GM19025 (cell line): ENCODE measurements at regions not wholly inside any gene's neighbourhood (a gene's known extent, or its start where the extent isn't known, plus 50 kb on each side); places are given as distances from the start of the nearest gene placed in this dataset.

Source experiments
- ATAC-seq: cut with Tn5 transposase; IDR thresholded peaks from one replicate; pipeline ENCODE4 v1.9.1; 2021; ENCODE audit warnings: mild to moderate bottlenecking, low read depth, moderate library complexity; ENCODE audit not compliant: unreplicated experiment

DNA sequence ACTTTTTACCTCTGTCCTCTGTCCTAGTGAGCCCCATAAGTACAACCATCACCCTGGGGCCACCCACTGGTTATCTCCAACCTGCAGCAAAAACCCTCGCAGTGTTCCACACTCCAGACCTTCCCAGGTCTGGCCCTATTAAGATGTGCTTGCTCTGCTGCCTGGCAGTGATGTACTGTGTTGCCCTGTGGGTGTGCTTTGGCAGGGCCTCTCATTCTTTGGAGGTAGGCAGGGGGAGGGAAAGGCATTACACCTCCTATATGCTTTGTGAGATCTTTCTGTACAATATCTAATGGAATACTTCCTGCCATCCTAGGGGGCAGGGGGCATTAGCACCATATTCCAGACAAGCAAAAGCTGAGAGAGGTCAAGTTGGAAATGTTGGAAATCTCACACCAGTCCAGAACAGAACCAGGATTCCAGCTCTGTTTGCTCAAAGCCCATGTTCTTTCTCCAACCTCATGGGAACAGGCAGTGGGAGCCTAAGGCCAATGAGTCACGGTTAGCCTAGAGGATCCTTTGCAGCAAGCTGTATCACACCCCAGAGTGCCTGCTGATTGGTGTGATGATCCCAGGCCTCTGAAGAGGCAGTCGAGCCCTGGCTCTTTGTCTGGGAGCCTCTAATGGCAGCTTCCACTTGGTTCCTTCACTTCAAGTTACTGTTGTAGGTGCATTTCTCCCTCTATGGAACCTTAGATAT lies 59.7 kb upstream of the UBL3 start:
- no peak for ATAC-seq

- no peak for ATAC-seq
Measured at GRCh38 chr13:29909081-29909730, 58.8 kb upstream of the UBL3 start.

GRCh38 chr13:29908416-29909080 lies 58.1 kb upstream of the UBL3 start:
- no peak for ATAC-seq

- ATAC-seq: no peak
Measured at GRCh38 chr13:29907670-29908069, 57.3 kb upstream of the UBL3 start.

GRCh38 chr13:29906432-29907011 lies 56.1 kb upstream of the UBL3 start:
- no peak for ATAC-seq

- no peak for ATAC-seq
Measured at GRCh38 chr13:29905845-29906244, 55.4 kb upstream of the UBL3 start.

DNA sequence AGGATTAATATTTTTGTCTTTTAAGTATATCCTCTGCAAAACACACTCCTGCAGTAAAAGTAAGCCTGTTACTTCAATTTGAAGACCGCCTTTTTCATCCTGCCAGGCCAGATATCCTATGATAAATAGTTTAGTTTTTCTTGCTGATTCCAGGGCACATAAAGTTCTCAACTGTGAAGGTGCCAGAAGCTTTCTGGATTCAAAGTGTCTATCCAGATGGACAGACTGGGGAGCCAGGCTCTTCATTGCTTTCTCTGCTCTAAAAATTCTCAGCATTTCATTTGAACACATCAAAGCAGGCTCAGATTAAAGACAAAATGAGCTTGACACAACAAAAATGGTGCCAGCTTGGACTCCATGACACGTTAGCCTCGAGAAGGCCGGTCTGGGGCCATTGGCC lies 53.6 kb upstream of the UBL3 start:
- no peak for ATAC-seq

DNA sequence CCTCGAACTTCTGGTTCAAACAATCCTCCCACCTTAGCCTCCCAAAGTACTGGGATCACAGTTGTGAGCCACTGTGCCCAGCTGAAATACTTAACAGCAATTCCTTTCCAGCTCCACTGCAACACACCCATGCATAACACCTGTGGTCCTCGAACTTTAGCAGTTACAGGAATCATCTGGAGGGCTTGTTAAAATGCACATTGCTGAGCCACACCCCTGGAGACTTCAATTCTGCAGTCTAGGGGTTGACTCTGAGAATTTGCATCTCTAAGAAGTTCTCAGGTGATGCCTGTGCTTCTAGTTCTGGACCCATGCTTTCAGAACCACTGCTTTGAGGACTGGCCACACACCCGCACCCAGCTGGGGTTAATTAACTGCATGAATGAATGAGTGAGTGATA lies 53.1 kb upstream of the UBL3 start:
- ATAC-seq: no peak

GRCh38 chr13:29902632-29903305 lies 52.4 kb upstream of the UBL3 start:
- no peak for ATAC-seq

DNA sequence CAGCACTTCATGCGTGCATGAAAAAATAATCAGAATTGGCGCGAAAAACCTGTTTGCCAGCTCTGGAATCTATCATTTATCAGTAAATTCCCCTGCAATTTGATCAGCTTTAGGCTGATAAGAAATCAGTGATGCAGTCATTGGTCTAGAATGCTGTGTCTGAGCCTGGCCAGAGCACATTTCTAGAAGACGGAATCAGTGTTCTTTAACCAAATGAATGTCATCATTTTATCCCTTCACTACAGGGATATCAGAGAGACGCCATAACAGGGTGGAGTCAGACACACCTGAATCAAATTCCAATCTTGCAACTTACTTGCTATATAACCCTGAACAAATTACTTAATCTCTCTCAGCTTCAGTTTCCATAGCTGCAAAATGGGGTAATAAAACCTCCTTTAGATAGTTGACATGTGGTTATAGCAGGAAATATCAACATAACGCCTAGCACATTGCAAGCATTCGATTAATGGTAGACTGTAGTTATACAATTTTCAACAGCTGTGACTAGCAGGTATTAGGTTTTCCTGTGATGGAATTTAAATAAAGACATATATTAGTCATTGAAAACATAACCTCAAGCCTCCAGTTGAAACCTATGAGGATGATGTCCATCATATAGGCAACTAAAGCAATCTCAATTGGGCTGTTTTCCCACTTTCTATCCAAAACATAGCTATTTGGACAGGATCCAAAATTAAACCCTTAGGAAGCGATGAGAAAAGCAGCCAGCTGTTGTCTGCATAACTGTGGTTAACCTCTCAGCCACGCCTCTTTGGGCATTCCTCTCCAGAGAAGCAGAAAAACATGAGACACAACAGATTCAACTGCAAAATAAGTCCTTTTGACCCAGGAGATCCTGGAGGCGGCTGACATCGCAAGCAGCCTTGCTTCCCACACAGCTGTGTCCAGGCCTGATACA lies 51.6 kb upstream of the UBL3 start:
- ATAC-seq: no peak
